ENCODE measurements at regions not wholly inside any gene's neighbourhood (a gene's known extent, or its start where the extent isn't known, plus 50 kb on each side); places are given as distances from the start of the nearest gene placed in this dataset.

- H2AFZ ChIP-seq (replicated peaks): no peak overlapping the region
- no peak overlapping the region for H3K4me2 ChIP-seq
- H3K27ac ChIP-seq: no peak overlapping the region
- no peak overlapping the region for H3K4me3 ChIP-seq
- peak overlapping the region; percentile 66 for H3K27ac Mint-ChIP-seq
- H3K9me3 Mint-ChIP-seq: peaks cover 9% of the 10 kb centered on the region
- peaks cover 9% of the 10 kb centered on the region for H3F3A ChIP-seq (ENCODE audit: low read depth)
- H3K27me3 ChIP-seq: no peaks in the 10 kb centered on the region
- H3K4me3 Mint-ChIP-seq: no peak overlapping the region
- no peak for DNase-seq (ENCODE audit: low spot score)
- H3K9me3 ChIP-seq (ENCODE audit: low read depth): no peaks in the 10 kb centered on the region
- no peaks in the 10 kb centered on the region for H3K4me1 ChIP-seq
- H4K20me1 ChIP-seq (ENCODE audit: low read depth): no peaks in the 10 kb centered on the region
- no peaks in the 10 kb centered on the region for H3K79me2 ChIP-seq (ENCODE audit: low read depth)
- H3K36me3 ChIP-seq: no peaks in the 10 kb centered on the region
- no peak overlapping the region for H3K9ac ChIP-seq
- H3K4me1 Mint-ChIP-seq: peaks cover 17% of the 10 kb centered on the region
- peaks cover 8% of the 10 kb centered on the region for H3K27me3 Mint-ChIP-seq (ENCODE audit: insufficient read depth, low read depth)
- H3K36me3 Mint-ChIP-seq: no peaks in the 10 kb centered on the region
- no peak for TF ChIP-seq EZH2phosphoT487 (IDR thresholded peaks at IDR 0.05)
- no peak for TF ChIP-seq CTCF (IDR thresholded peaks at IDR 0.05)
- no peak for TF ChIP-seq EZH2 (IDR thresholded peaks at IDR 0.05)
Measured at GRCh38 chr2:240234503-240234951, 94.1 kb upstream of the OTOS start.

GRCh38 chr2:240235149-240235803, 94.8 kb upstream of the OTOS start:
- Histone ChIP-seq H3K27ac (no peak overlapping the region), H3F3A (ENCODE audit: low read depth) (peaks cover 9% of the 10 kb centered on the region), H3K36me3 (no peaks in the 10 kb centered on the region), H3K79me2 (ENCODE audit: low read depth) (no peaks in the 10 kb centered on the region), H3K4me3 (no peak overlapping the region), H2AFZ (replicated peaks) (no peak overlapping the region), H3K4me1 (no peaks in the 10 kb centered on the region), H3K27me3 (peaks cover 4% of the 10 kb centered on the region), H4K20me1 (ENCODE audit: low read depth) (no peaks in the 10 kb centered on the region), H3K9me3 (ENCODE audit: low read depth) (no peaks in the 10 kb centered on the region), H3K9ac (no peak overlapping the region), H3K4me2 (no peak overlapping the region)
- H3K4me3 Mint-ChIP-seq: peak overlapping the region; percentile 19
- no peaks in the 10 kb centered on the region for H3K36me3 Mint-ChIP-seq
- H3K9me3 Mint-ChIP-seq: peaks cover 2% of the 10 kb centered on the region
- H3K27me3 Mint-ChIP-seq (ENCODE audit: insufficient read depth, low read depth): peaks cover 5% of the 10 kb centered on the region
- DNase-seq (ENCODE audit: low spot score): no peak
- H3K27ac Mint-ChIP-seq: peak overlapping the region; percentile 66
- H3K4me1 Mint-ChIP-seq: peaks cover 17% of the 10 kb centered on the region
- TF ChIP-seq CTCF (IDR thresholded peaks at IDR 0.05): no peak
- no peak for TF ChIP-seq EZH2 (IDR thresholded peaks at IDR 0.05)
- no peak for TF ChIP-seq EZH2phosphoT487 (IDR thresholded peaks at IDR 0.05)

- no peaks in the 10 kb centered on the region for H3K36me3 Mint-ChIP-seq
- Histone ChIP-seq H3K4me3 (no peak overlapping the region), H3K9me3 (ENCODE audit: low read depth) (no peaks in the 10 kb centered on the region), H2AFZ (replicated peaks) (no peak overlapping the region), H3K9ac (no peak overlapping the region), H3K36me3 (no peaks in the 10 kb centered on the region), H3K4me1 (no peaks in the 10 kb centered on the region), H3K79me2 (ENCODE audit: low read depth) (no peaks in the 10 kb centered on the region), H4K20me1 (ENCODE audit: low read depth) (no peaks in the 10 kb centered on the region), H3K27ac (no peak overlapping the region), H3K27me3 (peaks cover 8% of the 10 kb centered on the region), H3F3A (ENCODE audit: low read depth) (peaks cover 9% of the 10 kb centered on the region), H3K4me2 (no peak overlapping the region)
- TF ChIP-seq EZH2 (IDR thresholded peaks at IDR 0.05) (no peak), EZH2phosphoT487 (IDR thresholded peaks at IDR 0.05) (no peak), CTCF (IDR thresholded peaks at IDR 0.05) (no peak)
- peak overlapping the region; percentile 19 for H3K4me3 Mint-ChIP-seq
- H3K9me3 Mint-ChIP-seq: no peaks in the 10 kb centered on the region
- DNase-seq (ENCODE audit: low spot score): no peak
- H3K27ac Mint-ChIP-seq: no peak overlapping the region
- peaks cover 5% of the 10 kb centered on the region for H3K27me3 Mint-ChIP-seq (ENCODE audit: insufficient read depth, low read depth)
- H3K4me1 Mint-ChIP-seq: peaks cover 17% of the 10 kb centered on the region
Measured at GRCh38 chr2:240235811-240236210, 95.4 kb upstream of the OTOS start.
